DMS 273 treated with DMSO at 0.1 percent for 48 hours (cell line): ENCODE measurements at regions not wholly inside any gene's neighbourhood (a gene's known extent, or its start where the extent isn't known, plus 50 kb on each side); places are given as distances from the start of the nearest gene placed in this dataset.
"Not testable (repeated sequence)": the region's sequence is repeated elsewhere in the genome, so short reads cannot be mapped to it uniquely, and the experiment has no call there.

Source experiments
- DNase-seq: peaks from one replicate; lab custom pipeline; 2025; lab: John Stamatoyannopoulos, UW

DNA sequence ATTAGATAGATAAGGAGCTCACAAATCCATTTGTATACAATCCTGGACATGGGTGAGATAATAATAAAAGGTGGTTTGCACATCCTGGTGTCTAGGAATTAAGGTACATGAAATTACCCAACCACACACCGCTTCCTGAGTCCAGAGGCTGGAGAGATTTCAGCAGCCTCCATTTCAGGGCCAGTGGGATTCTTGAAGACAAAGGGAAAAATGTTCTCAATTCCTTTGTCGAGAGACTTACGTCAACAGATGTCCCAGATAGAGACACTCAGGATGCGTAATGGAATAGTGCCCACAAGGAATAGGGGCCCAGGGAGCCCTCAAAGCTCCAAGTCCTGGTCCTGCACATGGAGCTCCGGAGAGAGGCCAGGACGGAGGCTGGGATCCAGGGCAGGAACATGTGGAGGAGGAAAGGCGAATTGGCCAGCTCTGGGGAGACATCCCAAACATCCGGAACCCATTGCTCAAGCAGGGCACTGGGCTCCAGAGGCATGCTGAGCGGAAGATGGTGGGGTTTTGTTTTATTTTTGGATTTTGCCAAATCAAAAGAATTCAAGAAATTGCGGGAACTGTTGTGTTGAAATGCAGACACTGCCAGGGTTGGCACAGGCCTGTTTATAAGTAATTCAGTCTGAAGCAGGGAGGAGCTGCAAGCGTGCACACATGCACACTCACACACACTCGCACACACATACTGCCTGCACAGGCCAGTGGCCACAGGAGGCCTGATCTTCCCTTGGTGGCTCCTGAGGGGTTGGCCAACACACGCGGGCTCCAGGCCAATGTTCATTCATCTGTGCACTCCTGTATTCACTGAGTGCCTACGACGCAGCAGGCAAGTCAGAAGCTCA lies 97.2 kb downstream of the NOG start:
- DNase-seq, result peak; percentile 16

DNA sequence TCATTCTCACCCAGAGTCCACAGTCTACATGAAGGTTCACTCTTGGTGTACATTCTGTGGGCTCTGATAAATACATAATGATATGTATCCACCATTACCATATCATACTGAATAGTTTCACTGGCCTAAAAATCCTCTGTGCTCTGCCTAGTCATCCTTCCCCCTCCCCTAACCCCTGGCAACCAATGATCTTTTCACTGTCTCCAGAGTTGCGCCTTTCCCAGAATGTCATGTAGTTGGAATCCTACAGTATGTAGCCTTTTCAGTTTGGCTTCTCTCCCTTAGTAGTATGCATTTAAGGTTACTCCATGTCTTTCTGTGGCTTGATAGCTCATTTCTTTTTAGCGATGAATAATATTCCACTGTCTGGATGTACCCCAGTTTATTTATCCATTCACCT lies 101.3 kb downstream of the NOG start:
- DNase-seq, result no peak

DNA sequence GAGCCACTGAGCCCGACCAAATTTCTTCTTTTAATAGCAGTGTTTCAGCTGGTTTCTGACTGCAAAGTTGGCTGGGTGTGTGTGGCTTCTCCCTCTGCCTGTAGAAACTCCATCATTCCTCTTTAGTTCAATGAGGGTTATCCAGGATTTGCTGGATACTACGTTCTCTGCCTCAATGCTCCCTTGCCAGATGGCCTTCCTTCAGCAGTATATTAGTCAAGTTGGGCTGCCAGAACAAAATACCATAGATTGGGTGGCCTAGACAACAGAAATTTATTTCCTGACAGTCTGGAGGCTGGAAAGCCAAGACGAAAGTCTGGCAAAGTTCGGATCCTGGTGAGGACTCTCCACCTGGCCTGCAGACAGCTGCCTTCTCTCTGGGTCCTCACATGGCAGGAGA lies 103.7 kb downstream of the NOG start:
- DNase-seq, result no peak

- no peak for DNase-seq
Measured at GRCh38 chr17:56699186-56699894, 105.8 kb downstream of the NOG start.

GRCh38 chr17:56700919-56701420 lies 107.5 kb downstream of the NOG start:
- DNase-seq, result no peak

DNA sequence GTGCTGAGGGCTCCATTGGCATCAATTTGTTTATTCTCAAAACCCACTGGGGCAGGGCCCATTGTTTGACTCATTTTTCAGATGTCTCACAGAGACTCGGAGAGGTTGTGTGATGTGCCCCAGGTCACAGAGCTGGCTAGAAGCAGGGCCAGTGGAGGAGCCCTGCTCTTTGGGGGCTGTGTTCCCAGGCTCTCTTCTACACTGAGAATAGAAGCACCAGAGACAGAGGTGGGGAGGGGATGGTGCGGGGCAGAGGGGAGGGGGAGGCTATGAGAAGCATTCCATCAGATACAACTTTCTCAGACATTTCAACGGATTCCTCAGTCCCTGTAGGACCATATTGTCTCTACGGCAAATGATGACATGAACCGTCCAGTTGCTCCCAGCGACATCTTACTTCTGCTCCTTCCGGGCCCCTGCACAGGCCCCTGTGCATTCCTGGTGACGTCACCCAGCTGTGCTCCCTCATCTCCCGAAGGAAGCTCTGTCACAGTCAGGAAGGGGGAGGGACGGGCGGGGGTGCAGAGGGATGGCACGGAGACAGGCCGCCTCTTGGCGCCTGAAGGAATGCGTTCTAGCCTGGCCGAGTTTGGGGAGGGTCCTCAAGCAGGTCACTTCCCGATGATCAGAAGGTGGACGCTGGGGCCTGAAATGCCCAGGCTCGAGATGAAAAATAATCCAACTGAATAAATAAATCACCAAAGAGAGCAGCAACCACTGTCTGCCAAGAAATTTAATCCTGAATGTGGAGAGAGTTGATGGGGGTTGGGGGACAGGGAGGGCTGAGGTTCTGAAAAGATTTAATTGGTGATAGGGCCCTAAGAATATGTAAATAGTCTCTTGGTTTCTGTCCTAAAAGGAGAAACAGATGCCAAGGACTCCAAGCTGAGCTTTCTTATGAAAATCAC lies 114.1 kb downstream of the NOG start:
- no peak for DNase-seq

- no peak for DNase-seq
Measured at GRCh38 chr17:56708220-56708558, 114.7 kb downstream of the NOG start.

DNA sequence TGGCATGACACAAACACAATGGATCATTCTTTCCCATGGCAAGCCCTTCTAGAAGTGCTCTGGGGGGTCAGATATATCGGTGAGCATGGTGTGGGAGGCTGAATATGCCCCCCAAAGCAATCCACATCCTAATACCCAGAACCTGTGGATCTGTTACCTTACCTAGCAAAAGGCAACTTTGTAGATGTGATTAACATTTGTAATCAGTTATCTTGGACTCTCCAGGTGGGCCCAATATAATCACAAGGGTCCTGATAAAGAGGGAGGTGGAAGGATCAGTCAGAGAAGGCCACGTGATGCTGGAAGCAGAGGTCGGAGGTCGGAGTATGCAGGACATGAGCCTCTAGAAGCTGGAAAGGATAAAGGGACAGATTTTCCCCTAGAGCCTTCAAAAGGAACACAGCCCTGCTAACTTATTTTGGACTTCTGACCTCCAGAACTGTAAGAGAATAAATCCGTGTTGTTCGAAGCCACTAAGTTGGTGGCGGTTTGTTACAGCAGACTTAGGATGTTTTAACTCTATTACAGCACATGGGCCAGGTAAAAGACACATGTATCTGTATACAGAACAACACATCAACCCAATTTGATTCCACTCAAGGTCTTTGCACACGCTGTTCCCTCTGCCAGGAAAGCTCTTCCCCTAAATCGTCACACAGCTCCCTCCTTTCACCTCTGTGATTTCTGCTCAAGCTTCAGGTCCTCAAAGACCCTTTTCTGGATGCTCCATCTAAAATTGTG lies 115.3 kb downstream of the NOG start:
- no peak for DNase-seq

DNA sequence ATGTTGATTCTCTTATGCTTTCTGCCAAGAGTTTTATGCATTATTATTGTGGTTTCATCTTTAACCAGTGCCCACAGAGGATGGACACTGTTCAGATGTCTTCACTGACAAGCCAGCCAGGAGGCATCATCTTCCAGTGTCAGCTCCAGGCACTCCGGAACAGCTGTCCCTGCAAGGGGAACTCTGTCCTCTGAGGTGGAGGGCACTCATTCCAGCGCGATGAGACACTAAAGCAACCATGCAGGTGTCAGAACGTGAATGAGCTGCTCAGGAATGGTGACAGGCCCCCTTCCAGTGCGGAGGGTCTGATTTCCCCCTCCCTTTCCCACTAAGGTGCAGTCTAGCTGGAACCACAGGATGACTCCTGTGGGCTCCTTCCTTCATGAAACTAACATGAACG lies 117.5 kb downstream of the NOG start:
- no peak for DNase-seq

GRCh38 chr17:56715613-56716357 lies 117.9 kb downstream of the C17orf67 start:
- peak; percentile 81 for DNase-seq

- DNase-seq, result no peak
Measured at GRCh38 chr17:56717471-56717870, 116.2 kb downstream of the C17orf67 start.

DNA sequence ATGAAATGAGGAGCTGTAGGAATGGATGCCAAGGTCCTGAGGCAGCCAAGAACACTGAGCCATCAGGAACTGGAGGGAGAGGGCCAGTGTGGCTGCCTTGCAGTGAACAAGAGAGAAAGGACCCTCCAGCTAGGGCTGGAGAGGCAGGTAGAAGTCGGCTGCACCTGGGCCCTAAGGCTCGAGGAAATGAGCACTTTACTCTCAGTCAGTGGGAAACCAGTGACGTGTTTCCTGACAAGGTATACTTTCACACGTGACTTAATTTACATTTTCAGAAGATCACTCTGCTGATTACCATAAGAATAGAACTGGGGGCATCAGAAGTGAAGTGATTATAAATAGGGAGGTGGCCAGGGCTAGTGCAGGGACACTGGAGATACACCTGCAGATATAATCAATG lies 115.2 kb downstream of the C17orf67 start:
- no peak for DNase-seq

DNA sequence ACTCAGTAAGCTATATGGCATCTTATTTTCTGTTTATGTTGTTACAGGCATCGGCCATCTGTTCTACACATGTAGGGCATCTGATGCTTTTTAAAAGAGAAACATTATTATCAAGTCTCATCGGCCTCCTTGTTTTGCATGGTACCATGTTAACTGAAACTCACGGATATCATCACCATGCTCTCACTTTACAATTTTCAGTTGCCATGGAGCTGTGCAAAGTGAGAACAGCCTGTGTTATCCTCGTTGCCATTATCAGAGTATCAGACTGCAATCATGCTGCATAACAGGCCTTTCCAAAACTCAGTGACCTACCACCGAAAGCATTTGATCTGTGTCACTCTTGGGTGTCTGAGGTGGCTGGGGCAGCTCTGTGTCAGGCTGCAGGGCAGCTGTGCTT lies 110.3 kb downstream of the C17orf67 start:
- no peak for DNase-seq

DNA sequence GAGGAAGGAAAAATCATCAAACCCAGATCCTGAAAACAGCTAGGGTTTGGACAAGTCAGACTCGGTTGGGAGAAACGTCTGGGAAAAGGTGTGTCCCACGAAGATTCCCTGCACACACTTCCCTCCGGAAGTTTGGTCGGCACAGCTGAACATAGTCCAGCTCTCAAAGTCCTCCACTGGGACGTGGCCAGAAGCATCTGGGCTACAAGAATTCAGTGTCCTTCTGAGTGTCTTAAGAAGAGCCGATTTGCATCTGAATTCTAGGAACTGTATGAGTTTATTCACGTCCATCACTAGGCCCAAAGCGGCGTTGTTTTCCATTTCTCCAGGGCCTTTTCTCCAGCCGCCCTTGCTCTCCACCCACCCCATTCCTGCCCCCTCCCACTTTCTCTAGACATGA lies 109.1 kb downstream of the C17orf67 start:
- DNase-seq, result no peak

GRCh38 chr17:56725144-56725543 lies 108.6 kb downstream of the C17orf67 start:
- no peak for DNase-seq

DNA sequence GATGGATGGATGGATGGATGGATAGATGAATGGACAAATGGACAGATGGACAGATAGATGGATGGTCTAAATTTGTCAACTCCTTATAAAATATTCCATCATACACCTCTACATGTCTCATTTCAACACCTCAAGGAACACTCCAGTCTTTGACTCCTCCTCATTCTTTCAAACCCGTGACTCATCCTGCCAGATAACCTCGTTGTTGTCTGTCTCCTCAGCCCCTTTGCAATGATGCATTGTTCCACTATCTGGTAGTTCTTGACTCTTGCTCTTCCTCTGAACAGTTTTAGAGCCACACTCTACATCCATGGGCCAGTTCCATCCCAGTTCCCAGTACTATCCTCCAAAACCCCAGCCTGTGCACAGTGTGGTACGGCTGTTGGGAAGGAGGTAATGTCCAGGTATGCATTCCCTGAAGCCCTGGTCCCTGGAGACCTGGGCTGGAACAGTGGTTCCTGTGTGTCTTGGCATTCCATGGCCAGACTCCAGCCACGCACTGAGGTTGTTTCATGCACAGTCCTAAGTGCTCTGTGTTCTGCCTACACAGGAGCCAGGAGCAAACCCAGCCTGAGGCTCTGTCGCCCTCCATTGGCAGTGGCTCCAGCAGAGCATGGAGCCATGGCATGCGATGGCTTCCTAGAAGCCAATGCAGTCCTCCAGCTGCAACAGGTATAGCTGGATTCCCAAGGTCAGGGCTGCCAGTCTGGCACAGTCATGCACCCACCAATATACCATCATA lies 105.7 kb downstream of the C17orf67 start:
- DNase-seq, result no peak

- DNase-seq, result not testable (repeated sequence)
Measured at GRCh38 chr17:56731096-56731495, 102.6 kb downstream of the C17orf67 start.

DNA sequence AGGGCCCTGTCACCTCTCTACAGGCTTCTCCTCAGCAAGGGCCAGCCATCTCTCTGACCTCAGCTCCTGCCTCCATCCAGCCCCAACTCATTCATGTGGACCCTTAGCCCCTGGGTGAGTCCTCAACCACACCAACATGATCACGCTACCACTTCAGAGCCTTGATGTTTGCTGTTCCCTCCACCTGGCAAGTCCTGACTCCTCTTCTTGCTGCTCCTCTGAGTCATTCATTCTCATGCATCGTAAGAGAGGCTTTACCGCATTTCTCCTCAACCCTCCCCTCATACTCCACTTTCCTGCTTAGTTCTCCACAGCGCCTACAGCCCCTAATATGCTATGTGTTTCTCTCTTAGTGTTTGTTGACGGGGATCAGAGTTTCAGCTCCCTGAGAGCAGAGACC lies 99.9 kb downstream of the C17orf67 start:
- DNase-seq, result no peak

- DNase-seq, result no peak
Measured at GRCh38 chr17:56735842-56736241, 97.9 kb downstream of the C17orf67 start.
